H7 (cell line): ENCODE measurements at regions not wholly inside any gene's neighbourhood (a gene's known extent, or its start where the extent isn't known, plus 50 kb on each side); places are given as distances from the start of the nearest gene placed in this dataset.

Source experiments
- DNase-seq: peaks from one replicate; pipeline ENCODE4 v3.0.0; 2012
- H3K27me3 ChIP-seq: 2 replicates; pipeline ENCODE4 v1.6.0; 2011; ENCODE audit warnings: mild to moderate bottlenecking, low read length; ENCODE audit not compliant: control insufficient read depth, insufficient read depth
- H3K36me3 ChIP-seq: replicated peaks from 2 replicates; pipeline ENCODE4 v1.5.1; 2011; ENCODE audit warnings: low read length; ENCODE audit not compliant: control insufficient read depth, insufficient read depth
- H3K4me3 ChIP-seq: 2 replicates; pipeline ENCODE4 v1.5.1; 2011; ENCODE audit warnings: low read depth, mild to moderate bottlenecking, control low read depth, low read length, moderate library complexity; ENCODE audit not compliant: insufficient read depth

- Histone ChIP-seq H3K27me3 (no peaks in the 10 kb centered on the region), H3K4me3 (no peak overlapping the region), H3K36me3 (no peaks in the 10 kb centered on the region)
- DNase-seq: no peak
Observed at GRCh38 chr4:123866796-123867195, 470.2 kb downstream of the SPRY1 start.

GRCh38 chr4:123867910-123868587 lies 471.5 kb downstream of the SPRY1 start:
- H3K4me3 ChIP-seq: no peak overlapping the region
- DNase-seq: no peak
- no peaks in the 10 kb centered on the region for H3K27me3 ChIP-seq
- no peaks in the 10 kb centered on the region for H3K36me3 ChIP-seq

DNA sequence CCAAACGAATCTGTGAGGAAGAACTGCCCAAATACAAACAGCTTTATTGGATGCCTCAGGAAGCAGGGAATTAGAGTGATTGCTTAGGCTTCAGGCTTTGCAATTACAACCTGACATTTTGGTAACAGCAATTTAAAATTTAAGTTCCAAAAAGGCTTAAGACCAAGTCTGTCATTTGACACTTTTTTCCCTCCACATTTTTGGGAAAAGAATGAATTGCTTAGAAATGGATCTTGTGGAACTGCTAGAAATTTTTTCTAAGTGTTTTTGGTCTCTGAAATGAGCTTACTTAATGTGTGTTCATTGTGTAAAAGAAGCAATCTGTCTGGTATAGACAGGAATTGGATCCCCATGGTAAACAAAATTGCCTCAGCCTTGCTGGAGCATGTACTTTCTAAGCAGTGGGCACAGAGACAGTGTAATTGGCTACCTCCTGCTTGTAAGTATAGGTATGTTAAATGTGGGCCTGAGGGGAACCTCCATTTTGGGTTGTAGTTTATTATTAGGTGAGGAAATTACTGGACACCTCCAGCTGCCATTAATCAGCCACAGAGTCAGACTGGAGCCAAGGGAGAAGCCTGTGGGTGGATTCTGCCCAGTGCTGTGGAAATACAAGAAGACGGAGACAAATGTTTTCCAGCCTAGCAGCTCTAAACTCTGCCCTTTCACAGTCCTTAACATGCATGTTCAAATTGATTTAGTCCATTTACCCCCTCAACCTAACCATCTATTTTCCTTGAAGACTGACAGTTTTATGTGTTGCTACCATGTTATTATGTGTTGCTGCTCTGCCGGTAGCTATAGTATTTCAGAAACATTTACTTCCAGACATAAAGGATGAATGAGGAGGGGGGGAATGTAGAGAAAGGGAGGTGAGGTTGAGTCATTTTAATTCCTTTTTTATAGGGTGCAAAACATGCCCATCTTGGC lies 473.0 kb downstream of the SPRY1 start:
- no peak overlapping the region for H3K4me3 ChIP-seq
- H3K27me3 ChIP-seq: no peaks in the 10 kb centered on the region
- DNase-seq: no peak
- H3K36me3 ChIP-seq: no peaks in the 10 kb centered on the region

DNA sequence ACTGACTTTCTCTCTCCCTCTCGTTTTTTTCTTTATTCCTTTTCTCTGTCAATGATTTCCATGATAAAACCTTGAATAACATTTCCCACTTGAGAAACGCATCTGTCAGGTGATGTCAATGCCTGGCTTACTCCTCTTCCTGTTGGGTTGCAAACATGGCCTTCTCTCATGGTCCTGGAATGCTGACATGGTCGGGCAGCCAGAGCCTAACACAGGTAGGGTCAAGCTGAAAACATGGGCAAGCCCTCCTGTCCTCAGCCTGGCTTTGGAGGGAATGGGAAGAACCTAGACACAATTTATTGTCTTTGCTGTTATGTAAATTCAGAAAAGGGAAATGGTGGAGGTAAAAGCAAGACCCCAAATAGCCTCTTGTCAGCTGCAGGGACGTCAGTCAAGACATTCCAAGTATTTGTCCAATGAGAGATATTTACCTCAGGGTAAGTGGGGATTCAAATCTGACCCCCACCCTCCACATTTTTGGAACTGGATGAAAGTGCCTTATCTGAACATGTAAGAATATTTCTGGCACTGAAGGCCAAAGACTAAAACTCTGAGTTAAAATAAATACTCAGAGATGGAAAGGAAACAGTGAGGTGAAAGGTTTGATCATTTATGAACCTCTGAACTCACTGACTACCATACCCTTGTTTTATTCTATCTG lies 473.8 kb downstream of the SPRY1 start:
- no peaks in the 10 kb centered on the region for H3K36me3 ChIP-seq
- H3K27me3 ChIP-seq: no peaks in the 10 kb centered on the region
- no peak for DNase-seq

DNA sequence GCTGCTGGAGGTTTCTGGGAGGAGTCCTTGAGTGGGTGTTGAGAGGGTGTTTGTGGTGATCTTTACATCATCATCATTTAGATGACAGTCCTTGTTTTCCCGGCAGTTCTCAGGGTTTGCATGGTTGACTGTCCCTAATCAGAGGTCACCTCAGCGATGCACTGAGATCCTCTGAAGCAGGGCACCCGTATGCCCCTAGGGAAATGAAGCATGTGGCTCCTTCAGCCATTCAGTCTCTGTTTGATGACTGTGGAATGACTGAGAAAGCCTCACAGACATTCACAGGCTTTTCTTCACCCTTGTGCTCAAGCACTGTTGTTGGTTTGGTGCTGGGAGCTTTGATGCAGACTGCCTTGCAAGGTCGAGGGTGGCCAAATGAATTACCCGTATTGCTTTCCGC lies 474.7 kb downstream of the SPRY1 start:
- Histone ChIP-seq H3K36me3 (no peaks in the 10 kb centered on the region), H3K27me3 (no peaks in the 10 kb centered on the region)

More for the DNA sequence above, 473.8 kb downstream of the SPRY1 start:
- no peak overlapping the region for H3K4me3 ChIP-seq

GRCh38 chr4:123874063-123874462 lies 477.5 kb downstream of the SPRY1 start:
- H3K36me3 ChIP-seq: no peaks in the 10 kb centered on the region
- H3K27me3 ChIP-seq: no peaks in the 10 kb centered on the region
- H3K4me3 ChIP-seq: no peak overlapping the region
- DNase-seq: no peak

More for the DNA sequence above, 474.7 kb downstream of the SPRY1 start:
- DNase-seq: no peak
- no peak overlapping the region for H3K4me3 ChIP-seq

DNA sequence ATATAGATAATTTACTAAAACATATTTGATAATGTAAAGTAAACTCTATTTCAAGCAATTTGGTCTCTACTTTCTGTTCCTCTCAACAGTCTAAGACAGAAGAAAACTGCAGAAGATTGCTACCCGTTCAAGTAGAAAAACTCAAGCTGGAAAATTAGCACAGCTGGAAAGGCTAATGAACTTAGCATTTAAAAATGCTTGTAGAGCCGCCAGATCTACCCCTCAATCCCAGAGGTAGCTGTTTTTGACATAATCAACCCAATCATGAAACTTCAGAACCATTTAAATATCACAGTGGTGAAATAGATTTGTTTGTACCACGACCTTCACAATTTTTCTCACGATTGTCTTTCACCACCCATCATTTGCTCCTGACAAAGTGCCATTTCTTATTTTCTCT lies 479.5 kb downstream of the SPRY1 start:
- H3K4me3 ChIP-seq: no peak overlapping the region
- no peaks in the 10 kb centered on the region for H3K36me3 ChIP-seq
- H3K27me3 ChIP-seq: no peaks in the 10 kb centered on the region
- DNase-seq: no peak

GRCh38 chr4:123876671-123877101 lies 480.1 kb downstream of the SPRY1 start:
- Histone ChIP-seq H3K36me3 (no peaks in the 10 kb centered on the region), H3K27me3 (no peaks in the 10 kb centered on the region), H3K4me3 (no peak overlapping the region)
- no peak for DNase-seq

GRCh38 chr4:123877551-123877950 lies 481.0 kb downstream of the SPRY1 start:
- no peaks in the 10 kb centered on the region for H3K36me3 ChIP-seq
- no peak for DNase-seq
- no peak overlapping the region for H3K4me3 ChIP-seq
- no peaks in the 10 kb centered on the region for H3K27me3 ChIP-seq

DNA sequence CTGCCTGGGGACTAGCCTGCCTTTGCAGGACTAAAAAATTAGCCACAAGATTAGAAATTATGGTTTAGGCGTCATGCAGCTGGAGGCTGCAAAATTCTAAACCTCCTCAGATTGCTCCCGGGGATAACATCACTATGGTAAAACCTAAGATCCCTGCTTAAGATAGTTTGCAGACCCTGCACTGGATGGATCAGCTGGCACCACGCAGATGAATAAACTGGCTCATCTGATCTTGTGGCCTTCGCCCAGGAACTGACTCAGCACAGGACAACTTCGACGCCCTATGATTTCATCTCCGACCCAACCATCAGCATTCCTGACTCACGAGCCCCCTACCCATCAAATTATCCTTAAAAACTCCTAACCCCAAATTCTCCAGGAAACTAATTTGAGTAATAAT lies 482.4 kb downstream of the SPRY1 start:
- Histone ChIP-seq H3K27me3 (no peaks in the 10 kb centered on the region), H3K4me3 (no peak overlapping the region), H3K36me3 (no peaks in the 10 kb centered on the region)
- no peak for DNase-seq

DNA sequence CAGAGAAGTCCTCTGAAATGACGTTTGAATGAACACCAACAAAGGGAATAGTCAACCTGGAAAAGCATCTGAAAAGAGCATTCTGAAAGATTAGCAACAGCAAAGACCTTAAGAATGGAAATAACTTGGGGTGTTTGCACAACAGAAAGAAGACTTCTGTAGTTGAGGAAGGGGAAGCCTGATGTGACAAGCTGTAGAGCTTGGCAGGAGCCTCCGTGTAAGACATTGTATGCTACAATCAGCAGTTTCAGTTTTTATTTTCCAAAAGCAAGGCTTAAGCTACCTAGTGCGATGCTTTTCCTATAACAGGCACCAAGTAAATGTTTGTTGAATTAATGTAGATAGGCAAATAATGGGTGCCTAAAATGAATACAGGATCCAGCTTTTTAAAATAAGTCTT lies 484.0 kb downstream of the SPRY1 start:
- no peak for DNase-seq
- no peaks in the 10 kb centered on the region for H3K27me3 ChIP-seq
- no peak overlapping the region for H3K4me3 ChIP-seq
- H3K36me3 ChIP-seq: no peaks in the 10 kb centered on the region

DNA sequence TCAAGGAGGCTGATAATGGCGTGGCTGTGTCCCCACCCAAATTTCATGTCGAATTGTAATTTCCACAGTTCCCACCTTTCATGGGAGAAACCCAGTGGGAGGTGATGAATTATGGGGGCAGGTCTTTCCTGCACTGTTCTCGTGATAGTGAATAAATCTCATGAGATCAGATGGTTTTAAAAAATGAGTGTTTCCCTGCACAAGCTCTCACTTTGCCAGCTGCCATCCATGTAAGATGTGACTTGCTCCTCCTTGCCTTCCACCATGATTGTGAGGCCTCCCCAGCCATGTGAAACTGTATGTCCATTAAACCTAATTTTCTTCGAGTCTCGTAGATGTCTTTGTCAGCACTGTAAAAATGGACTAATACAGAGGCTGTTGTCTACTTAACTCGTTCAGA lies 488.3 kb downstream of the SPRY1 start:
- H3K36me3 ChIP-seq: no peaks in the 10 kb centered on the region
- no peaks in the 10 kb centered on the region for H3K27me3 ChIP-seq
- no peak for DNase-seq
- H3K4me3 ChIP-seq: no peak overlapping the region

DNA sequence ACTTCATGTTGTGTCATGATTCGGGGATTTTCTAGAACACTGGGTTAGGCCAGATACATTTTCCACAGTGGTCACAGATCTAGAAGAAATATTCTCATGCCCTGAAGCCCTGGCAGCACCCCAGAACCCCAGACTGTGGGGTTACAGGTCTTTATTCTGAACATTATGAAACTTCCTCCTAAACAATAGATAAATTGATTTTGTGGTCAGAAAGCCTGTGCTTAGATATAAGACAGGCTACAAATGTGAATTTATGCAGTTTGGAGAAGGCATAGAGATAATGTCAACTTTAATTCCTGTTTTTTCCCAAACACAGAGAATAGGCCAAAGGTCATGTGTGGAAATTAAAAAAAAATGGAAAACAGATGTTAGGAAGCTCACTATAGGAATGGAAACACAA lies 492.9 kb downstream of the SPRY1 start:
- Histone ChIP-seq H3K27me3 (no peaks in the 10 kb centered on the region), H3K36me3 (no peaks in the 10 kb centered on the region), H3K4me3 (no peak overlapping the region)
- no peak for DNase-seq

- H3K4me3 ChIP-seq: no peak overlapping the region
- DNase-seq: no peak
Observed at GRCh38 chr4:123890889-123891288, 494.3 kb downstream of the SPRY1 start.

GRCh38 chr4:123891881-123892280 lies 495.3 kb downstream of the SPRY1 start:
- H3K4me3 ChIP-seq: no peak overlapping the region
- no peaks in the 10 kb centered on the region for H3K27me3 ChIP-seq
- no peak for DNase-seq
- no peaks in the 10 kb centered on the region for H3K36me3 ChIP-seq

More at GRCh38 chr4:123890889-123891288, 494.3 kb downstream of the SPRY1 start:
- H3K27me3 ChIP-seq: no peaks in the 10 kb centered on the region
- H3K36me3 ChIP-seq: no peaks in the 10 kb centered on the region
